Gastroesophageal sphincter (tissue), 3 donors: ENCODE measurements at regions not wholly inside any gene's neighbourhood (a gene's known extent, or its start where the extent isn't known, plus 50 kb on each side); places are given as distances from the start of the nearest gene placed in this dataset.

Experiments
- CTCF ChIP-seq, 4 experiments: fragments of 200-600 bp in 2 of 4; fragments of 450-650 bp in 2 of 4; sonication (generic) in 1 of 4; IDR thresholded peaks; one replicate each; pipeline ENCODE4 v1.5.1; 2017 to 2019; ENCODE audit warnings: antibody characterized with exemption in 4 of 4, mild to moderate bottlenecking in 2 of 4, moderate library complexity in 2 of 4
- POLR2A ChIP-seq, 2 donors: fragments of 450-650 bp; IDR thresholded peaks; one replicate each; pipeline ENCODE4 v1.6.1; 2017; ENCODE audit warnings: antibody characterized with exemption in 2 of 2, mild to moderate bottlenecking in 2 of 2, moderate library complexity in 1 of 2
- POLR2AphosphoS5 ChIP-seq: sonication (generic); formaldehyde crosslinking; IDR thresholded peaks from one replicate; pipeline ENCODE4 v1.6.1; 2017; ENCODE audit warnings: antibody characterized with exemption

GRCh38 chr1:81071969-81072753 is 728.6 kb upstream of the ADGRL2 start:
- TF ChIP-seq POLR2AphosphoS5 = no peak
- no peak for TF ChIP-seq CTCF (IDR thresholded peaks at IDR 0.05)
- TF ChIP-seq POLR2A (IDR thresholded peaks at IDR 0.05) = no peak
